ENCODE measurements at regions not wholly inside any gene's neighbourhood (a gene's known extent, or its start where the extent isn't known, plus 50 kb on each side); places are given as distances from the start of the nearest gene placed in this dataset.
"Not testable (repeated sequence)": the region's sequence is repeated elsewhere in the genome, so short reads cannot be mapped to it uniquely, and the experiment has no call there.

DNA sequence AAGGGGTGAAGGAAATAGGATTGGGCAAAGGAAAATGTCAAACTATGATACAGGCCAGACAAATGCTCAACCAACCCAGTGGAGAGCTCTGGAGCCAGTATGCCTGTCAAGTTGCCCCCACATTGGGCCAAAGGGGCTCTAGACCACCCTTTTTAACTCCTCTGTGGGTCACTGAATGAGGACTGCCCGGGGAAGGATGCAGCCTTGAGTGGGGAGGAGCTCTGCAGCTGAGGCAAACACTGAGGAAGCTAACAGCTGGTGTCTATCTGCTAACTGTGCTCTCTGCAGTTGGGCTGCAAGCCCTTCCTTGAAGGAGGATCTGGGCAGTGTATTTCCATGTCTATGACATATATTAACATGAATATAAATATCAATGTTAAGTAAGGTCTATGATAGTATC, 98.4 kb upstream of the PRSS16 start:
- no peak for DNase-seq (ENCODE audit: low read depth in 2 of 3, low spot score in 2 of 3)

DNA sequence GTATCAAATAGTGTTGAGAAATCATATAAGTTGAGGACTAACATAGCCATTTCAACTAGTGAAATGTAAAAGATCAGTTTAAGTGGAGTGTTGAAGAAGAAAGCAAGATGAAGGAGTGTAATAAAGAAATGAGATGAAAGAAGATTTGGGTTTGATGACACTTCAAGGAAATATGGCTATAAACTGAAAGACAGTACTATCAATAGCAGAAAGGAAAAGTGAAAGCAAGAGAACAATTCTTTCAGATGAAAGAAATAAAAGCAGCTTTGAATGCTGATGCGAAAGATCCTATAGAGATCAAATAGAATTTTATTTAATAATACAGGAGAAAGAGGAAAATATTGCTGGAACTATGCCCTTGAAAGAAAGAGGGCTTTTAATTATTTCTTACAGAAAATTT, 92.8 kb upstream of the PRSS16 start:
- no peak for DNase-seq (ENCODE audit: low read depth in 2 of 3, low spot score in 2 of 3)

DNA sequence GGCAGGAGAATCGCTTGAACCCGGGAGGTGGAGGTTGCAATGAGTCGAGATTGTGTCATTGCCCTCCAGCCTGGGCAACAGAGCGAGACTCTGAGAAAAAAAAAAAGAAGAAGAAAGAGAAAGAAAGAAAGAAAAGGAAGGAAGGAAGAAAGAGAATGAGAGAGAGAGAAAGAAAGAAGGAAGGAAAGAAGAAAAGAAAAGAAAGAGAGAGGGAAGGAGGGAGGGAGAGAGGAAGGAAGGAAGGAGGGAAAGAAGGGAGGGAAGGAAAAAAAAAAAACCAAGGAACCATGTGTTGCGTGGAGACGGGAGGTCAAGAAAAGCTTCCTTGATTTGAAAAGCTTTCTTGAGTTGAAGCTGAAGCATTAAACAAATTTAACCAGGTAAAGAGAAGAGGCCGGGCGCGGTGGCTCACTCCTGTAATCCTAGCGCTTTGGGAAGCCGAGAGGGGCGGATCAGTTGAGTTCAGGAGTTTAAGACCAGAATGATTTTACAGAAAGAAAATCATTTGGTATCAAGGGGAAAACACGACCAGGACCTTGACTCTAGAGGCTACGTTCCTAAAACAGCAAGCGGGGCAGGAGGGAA, 90.5 kb upstream of the PRSS16 start:
- no peak for DNase-seq (ENCODE audit: low read depth in 2 of 3, low spot score in 2 of 3)

DNA sequence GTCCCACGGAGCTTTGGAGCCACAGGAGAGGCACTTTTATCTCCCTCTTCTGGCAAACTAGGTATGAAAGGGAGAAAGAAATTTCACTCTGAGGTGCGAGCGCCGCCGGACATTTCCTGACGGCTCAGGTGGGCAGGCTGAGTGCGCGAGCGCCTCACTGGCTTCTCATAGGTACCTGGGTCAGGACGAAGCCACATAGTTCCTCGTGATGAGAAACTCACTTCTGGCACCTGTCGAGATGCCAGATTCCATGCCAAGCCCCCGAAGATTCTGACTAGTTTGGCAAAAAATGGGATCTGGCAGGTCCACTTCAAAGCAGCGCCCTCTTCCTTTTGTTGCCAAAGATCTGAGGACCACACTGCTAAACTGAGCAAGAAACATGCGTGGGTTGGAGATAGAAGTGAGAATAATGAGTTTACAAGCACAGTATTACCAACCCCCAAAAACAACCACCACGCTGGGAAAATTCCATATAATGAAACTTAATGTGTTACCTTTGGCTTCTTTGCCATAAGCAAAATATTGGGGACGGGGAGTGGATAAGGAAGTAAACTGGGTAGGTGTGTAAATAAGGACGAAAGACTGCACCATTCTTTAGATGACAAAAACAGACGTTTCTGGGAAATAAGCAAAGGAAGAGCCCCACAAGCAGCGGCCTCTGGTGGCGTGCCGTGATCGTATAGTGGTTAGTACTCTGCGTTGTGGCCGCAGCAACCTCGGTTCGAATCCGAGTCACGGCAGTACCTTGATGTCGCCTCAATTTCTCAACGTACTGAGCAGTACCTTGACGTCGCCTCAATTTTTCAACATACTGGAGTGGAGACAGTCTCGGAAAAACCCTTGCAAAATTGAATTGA, 89.8 kb upstream of the PRSS16 start:
- peak; percentile 65 to 92 (median 82) for DNase-seq (ENCODE audit: low read depth in 2 of 3, low spot score in 2 of 3)

DNA sequence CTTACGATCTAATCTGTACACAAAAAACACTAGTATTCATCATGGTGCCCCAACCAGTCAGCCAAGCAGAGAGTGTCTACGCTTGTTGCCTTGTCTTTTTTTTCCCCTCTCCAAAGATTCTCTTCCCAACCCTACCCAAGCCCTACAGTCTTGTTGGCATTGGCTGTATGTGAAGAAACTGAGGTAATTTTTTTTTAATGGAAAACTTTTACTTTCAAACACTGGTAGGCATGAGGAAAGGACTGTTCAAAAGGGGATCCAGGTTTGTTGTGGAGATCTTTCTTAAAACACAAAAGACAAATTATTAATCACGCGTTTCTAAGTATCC, 89.2 kb upstream of the PRSS16 start:
- DNase-seq (ENCODE audit: low read depth in 2 of 3, low spot score in 2 of 3) = no peak

DNA sequence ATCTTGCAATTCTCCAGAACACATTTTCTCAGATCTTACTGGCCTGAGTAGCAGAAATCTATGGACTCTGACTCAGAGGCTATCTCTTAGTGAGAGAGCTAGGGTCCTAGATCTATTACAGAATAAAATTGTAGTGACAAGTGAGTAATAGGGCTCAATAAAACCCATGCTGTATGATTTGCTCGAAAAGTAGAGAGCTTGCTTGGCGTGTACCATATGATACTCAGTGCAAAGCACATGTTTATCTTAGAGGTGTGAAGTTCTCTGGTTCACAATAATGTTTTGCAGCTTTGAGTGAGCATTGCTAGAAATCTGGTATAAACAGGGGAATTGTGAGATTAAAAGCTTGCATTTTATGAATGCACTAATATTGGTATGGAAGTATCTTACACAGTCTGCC, 87.8 kb upstream of the PRSS16 start:
- no peak for DNase-seq (ENCODE audit: low read depth in 2 of 3, low spot score in 2 of 3)

DNA sequence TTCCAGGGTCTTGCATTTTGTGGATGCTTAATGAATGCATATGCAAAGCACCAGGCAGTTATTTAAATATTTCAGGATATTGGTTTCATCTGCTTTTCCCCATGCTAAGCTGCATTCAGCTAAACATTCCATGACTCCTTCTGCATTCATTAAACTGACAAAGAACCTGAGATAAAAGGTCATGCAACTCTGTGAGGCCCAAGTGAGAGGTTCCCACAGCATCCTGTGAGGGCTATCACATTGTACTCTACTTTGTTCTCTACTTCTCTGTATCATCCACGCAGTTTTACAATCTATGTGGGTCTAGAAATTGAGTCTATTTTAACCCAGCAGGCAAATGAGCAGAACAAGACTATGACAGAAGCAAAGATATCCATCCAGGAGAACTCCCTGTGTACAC, 86.4 kb upstream of the PRSS16 start:
- no peak for DNase-seq (ENCODE audit: low read depth in 2 of 3, low spot score in 2 of 3)

DNA sequence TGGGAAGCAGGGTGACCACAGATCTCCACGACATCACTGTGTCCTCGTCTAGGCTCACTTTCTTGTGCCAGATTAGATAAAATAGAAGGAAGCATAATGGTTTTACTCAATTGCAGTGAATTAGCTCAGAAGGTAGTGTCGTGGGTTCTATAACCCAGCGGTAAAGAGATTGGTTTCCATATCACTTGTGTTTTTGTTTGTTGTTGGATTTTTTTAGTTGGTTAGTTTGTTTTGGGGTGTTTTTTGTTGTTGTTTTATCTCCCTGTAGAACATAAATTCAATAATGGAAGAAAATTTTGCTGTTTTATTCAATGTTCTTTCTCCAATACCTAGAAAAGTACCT, 85.9 kb upstream of the PRSS16 start:
- DNase-seq (ENCODE audit: low read depth in 2 of 3, low spot score in 2 of 3) = no peak

DNA sequence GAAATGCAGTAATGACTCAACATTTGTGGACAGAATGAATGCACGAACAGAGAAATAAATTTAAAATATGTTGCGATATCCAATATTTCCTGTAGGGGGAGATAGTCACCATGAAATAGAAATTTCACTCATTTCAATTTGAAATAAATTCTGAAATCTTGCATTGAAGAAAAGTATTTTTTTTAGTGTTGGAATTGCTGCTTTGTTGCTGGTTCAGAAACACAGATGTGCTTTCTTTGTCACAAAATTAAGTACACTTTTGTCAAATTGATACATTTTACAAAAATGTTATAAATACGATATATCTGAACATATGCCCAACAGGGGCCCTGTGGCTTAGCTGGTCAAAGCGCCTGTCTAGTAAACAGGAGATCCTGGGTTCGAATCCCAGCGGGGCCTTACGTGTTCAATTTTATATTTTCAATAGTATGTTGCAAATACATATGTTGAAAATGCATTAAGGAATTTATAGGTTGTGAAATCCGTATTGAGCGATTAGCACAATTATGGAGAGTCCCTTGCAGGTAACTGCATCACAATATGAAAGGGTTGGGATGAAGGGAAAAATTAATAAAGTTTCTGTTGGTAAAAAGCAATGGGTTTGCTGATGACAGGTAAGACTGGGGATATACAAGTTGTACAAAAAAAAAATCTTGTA, 85.4 kb upstream of the PRSS16 start:
- DNase-seq (ENCODE audit: low read depth in 2 of 3, low spot score in 2 of 3) = peak in 2 of 3 donors; percentile 45 to 78

DNA sequence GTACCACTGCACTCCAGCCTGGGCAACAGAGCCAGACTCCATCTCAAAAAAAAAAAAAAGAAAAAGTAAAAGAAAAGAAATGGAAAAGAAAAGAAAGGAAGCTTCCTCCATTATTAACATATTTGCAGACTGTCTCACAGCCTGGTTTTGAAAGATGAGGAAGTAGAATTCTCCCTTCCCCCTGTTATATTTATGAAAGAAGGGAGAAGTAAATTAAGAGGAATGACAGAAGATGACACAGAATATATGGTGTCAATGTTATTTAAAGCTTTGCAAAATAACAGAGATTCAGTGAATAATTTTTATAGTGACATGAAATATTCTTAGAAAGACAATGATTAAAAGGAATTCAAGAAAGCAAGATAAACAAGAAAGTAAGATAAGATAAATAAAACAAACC, 83.7 kb upstream of the PRSS16 start:
- DNase-seq (ENCODE audit: low read depth in 2 of 3, low spot score in 2 of 3) = no peak

DNA sequence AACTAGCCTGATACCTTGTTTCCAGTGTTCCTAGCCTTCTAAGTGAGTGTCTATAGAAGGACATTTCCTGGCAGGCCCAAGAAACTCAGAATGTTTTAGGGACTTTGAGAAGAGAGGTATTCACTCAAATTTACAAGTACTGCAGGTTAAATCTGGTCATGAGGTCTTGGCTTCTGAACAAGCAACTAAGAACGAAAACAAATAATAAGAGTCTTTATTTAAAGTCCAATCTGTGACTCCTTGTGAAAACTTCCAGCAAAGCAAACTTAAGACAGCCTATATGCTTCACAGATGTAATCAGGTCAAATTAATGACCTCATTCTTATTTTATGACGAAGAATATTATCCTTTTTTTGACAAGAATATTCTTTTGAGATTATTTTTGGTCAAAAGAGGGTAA, 79.4 kb upstream of the PRSS16 start:
- DNase-seq (ENCODE audit: low read depth in 2 of 3, low spot score in 2 of 3) = no peak

DNA sequence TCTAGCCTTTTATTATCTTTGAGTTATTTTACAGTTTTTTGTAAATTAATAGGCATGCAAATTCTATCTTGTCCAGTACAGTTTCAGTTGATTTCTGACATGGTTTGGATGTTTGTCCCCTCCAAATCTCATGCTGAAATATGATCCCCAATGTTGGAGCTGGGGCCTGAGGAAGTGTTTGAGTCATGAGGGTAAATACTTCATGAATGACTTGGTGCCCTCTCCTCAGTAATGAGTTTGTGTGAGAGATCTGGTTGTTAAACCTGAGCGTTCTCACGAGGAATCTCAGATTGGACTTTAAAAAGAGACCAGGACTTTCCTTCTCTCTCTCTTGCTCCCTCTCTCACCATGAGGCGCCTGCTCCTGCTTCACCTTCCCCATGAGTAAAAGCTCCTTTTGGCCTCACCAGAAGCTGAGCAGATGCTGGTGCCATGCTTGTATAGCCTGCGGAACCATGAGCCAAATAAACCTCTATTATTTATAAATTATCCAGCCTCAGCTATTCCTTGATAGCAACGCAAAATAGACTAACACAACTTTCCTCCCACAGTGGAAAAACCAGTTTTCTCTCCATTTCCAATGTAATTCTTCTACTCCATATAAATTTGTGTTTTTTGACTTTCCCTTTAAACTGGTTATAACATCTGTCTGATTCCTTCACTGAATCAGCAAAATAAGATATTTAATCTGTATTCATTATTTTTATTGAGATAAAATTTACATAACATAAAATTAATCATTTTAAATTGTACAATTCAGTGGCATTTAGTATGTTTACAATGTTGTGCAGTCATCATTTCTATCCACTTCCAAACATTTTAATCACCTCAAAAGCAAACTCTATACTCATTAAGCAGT, 78.7 kb upstream of the PRSS16 start:
- DNase-seq (ENCODE audit: low read depth in 2 of 3, low spot score in 2 of 3) = no peak

DNA sequence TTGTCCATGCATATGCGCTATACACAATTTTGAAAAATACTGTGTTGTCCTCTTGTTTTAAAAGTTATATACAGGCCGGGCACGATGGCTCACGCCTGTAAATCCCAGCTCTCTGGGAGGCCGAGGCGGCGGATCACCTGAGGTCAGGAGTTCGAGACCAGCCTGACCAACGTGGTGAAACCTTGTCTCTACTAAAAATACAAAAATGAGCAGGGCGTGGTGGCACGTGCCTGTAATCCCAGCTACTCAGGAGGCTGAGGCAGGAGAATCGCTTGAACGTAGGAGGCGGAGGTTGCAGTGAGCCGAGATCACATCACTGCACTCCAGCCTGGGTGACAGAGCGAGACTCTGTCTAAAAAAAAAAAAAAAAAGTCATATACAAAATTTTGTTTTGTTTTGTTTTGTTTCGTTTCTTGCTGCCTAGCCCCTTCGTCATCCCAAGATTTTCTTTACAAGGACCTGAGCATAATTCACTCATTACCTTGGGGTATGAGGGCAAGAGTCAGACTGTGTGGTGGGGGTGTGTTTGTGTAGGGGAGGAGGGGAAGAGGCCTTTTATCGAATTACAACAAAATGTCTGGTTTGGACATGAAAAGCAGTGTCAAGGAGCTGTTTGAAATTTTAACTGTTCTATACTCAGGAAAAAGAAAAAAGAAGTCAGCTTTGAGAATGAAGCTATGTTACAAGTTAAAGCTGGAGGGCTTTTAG, 74.8 kb upstream of the PRSS16 start:
- not testable (repeated sequence) for DNase-seq (ENCODE audit: low read depth in 2 of 3, low spot score in 2 of 3)

DNA sequence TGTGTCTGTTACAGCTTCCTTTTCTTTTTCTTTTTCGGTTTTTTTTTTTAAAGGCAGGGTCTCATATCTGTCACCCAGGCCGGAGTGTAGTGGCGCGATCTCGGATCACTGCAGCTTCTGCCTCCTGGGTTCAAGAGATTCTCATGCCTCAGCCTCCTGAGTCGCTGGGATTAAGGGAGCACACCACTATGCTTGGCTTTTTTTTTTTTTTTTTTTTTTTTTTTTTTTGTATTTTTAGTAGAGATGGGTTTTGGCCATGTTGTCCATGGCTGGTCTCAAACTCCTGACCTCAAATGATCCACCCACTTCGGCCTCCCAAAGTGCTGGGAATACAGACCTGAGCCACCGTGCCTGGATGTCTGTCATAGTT, 74.3 kb upstream of the PRSS16 start:
- not testable (repeated sequence) for DNase-seq (ENCODE audit: low read depth in 2 of 3, low spot score in 2 of 3)

DNA sequence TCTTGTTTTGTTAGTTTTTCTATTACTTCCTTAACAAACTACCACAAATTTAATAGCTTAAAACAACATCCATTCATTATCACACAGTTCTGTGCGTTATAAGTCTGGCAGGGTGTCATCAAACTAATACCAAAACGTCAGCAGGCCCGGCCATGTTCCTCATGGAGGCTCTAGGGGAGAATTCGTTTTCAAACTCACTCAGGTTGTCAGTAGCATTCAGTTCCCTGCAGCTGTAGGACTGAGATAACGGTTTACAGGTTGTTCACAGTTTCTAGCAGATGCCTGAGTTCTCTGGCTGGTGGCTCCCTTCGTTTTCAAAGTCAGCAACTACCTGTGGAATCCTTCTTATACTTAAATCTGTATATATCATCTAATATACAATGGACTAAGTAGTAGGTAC, 72.5 kb upstream of the PRSS16 start:
- DNase-seq (ENCODE audit: low read depth in 2 of 3, low spot score in 2 of 3) = no peak

DNA sequence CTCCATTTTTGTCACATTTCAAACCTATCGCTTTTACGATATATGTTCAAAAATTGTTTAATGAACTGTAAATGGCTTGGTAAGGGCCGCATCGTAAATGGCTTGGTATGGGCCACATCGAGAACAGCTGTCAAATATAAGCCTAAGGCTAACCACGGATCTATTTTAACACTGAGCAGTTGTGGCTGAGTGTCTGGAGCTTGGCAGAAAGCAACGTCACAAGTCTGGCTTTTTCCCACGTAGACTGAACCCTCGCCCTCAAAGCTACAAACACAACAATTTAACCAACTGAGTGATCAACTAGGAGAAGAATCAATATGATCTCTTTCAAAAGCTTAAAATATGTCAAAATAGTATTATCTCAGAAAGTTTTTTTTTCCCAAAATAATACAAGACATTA, 71.4 kb upstream of the PRSS16 start:
- peak in 1 of 3 donors; percentile 26 for DNase-seq (ENCODE audit: low read depth in 2 of 3, low spot score in 2 of 3)

DNA sequence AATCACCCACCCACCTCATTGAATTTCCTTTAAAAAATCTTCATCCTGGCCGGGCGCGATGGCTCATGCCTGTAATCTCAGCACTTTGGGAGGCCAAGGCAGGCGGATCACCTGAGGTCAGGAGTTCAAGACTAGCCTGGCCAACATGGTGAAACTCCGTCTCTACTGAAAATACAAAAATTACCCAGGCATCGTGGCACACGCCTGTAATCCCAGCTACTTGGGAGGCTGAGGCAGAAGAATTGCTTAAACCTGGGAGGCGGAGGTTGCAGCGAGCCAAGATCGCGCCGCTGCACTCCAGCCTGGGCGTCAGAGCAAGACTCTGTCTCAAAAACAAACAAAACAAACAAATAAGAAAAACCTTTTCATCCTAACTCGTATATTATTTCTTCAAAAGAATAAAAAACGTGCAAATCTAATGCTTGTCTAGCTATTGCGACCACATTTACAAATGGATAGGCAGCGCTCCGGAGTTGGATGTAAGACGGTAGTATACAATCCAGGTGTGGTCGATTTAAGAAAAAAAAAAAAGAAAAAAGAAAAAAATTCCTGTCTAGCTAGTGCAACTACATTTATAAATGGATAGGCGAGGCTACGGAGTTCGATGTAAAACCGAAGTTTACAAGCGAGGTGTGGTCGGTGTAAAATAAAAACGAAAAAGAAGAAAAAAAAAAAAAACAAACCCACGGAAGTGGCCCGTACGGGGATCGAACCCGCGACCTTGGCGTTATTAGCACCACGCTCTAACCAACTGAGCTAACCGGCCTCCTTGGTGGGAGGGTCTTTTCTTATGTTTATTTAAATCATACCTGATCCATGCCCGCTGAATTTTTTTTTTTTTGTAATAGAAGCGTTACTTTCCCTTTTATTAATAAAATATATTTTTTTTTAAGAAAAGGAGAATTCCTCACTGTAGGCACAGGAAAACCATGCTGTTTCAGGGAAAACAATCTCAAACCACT, 70.7 kb upstream of the PRSS16 start:
- peak; percentile 57 to 83 (median 61) for DNase-seq (ENCODE audit: low read depth in 2 of 3, low spot score in 2 of 3)

DNA sequence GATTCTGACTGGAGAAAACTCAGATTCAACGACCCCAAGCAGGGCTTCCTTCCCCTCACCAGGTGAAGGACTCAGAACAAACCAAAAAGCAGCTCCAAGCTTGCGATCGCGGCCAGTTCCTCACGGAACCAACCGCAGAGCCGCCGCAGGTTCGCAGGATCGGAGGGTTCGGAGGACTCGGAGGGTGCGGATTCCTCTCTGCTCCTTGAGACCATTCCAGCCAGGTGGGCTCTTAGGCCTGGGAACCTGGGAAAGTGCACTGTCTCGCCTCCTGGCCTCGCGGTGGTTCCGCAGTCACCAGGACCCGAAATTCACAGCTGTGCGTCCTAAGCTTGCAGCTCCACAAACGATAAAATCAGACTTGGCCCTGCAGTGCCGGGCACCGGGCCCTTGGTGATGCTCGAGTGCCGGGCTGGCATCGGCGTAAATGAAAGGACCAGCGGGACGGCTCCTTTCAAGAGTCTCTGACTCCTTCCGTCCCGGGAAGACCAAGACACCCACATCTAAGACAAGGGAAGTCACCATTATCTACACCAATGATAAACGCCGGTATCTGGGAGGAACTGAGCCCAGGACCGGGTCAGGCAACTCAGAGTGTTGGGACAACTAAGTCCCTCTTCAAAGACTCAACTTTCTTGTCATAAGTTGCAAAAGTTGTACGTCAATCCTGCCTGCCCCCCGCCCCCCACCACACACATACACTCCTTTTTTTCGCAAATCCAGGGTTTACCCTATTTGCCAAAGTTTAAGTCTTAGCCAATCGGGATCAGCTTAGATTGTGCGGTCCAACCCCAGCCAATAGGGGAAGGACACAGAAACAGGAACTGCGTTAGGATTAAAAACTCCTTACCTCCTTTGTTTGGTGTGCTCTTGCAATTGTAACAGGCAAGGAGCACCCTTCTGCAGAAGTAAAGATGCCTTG, 69.8 kb upstream of the PRSS16 start:
- DNase-seq (ENCODE audit: low read depth in 2 of 3, low spot score in 2 of 3) = peak; percentile 57 to 93 (median 90)

DNA sequence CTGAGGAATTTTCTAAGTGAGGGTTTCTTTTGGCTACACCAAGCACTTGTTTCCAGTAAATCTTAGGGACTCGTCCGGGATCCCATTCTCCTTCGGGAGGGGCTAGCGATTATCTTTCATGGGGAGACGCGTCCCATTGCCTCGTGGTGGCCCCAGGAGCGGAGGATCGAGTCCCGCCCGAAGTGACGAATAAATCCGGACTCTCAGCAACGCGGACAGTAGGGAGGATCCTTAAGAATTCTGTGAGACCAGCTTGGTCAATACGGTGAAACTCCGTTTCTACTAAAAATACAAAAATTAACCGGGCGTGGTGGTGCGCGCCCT, 69.1 kb upstream of the PRSS16 start:
- no peak for DNase-seq (ENCODE audit: low read depth in 2 of 3, low spot score in 2 of 3)
